ENCODE measurements at regions not wholly inside any gene's neighbourhood (a gene's known extent, or its start where the extent isn't known, plus 50 kb on each side); places are given as distances from the start of the nearest gene placed in this dataset.

DNA sequence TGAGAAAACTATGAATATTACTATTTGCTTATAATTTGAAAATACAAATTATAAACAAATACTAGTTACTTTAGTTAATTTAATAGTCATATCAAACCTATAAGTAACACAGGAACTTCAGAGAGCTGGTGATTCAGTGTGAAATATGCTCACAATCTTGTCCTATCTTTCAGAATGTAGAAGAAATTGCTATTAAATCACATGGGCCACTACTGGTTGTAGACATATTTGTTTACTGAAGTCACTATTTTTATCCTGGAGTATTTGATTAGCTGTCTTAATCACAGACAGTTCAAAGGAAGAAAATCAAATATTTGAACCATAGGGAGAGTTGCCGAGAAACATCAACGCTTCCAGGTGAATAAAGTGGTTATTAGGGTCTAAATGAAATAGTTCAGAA, 187.6 kb upstream of the ANO3 start:
- TF ChIP-seq, protein P1, sequence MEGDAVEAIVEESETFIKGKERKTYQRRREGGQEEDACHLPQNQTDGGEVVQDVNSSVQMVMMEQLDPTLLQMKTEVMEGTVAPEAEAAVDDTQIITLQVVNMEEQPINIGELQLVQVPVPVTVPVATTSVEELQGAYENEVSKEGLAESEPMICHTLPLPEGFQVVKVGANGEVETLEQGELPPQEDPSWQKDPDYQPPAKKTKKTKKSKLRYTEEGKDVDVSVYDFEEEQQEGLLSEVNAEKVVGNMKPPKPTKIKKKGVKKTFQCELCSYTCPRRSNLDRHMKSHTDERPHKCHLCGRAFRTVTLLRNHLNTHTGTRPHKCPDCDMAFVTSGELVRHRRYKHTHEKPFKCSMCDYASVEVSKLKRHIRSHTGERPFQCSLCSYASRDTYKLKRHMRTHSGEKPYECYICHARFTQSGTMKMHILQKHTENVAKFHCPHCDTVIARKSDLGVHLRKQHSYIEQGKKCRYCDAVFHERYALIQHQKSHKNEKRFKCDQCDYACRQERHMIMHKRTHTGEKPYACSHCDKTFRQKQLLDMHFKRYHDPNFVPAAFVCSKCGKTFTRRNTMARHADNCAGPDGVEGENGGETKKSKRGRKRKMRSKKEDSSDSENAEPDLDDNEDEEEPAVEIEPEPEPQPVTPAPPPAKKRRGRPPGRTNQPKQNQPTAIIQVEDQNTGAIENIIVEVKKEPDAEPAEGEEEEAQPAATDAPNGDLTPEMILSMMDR (IDR thresholded peaks at IDR 0.05; ENCODE audit: low read depth, low read length), result no peak
- H3K4me3 ChIP-seq (ENCODE audit: low read depth, low read length), result no peak overlapping the region

DNA sequence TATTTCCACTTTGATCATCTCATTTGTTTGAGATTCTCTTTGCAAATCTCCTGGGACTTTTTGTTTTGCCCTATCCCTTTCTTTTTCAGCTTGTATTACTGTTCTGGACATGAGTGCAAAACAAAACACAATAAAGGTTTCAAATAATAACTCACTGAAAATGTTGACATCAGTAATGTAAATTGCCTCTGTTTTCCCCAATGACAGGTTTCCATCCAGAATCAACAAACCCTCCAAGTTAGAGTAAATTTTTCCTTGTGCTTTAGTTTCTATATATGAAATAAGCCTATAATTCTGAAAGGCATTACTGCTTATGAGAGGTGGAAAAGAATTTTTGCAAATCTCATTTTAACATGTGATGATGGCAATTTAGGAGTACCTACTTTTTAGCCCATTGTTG, 187.0 kb upstream of the ANO3 start:
- no peak overlapping the region for H3K4me3 ChIP-seq (ENCODE audit: low read depth, low read length)

DNA sequence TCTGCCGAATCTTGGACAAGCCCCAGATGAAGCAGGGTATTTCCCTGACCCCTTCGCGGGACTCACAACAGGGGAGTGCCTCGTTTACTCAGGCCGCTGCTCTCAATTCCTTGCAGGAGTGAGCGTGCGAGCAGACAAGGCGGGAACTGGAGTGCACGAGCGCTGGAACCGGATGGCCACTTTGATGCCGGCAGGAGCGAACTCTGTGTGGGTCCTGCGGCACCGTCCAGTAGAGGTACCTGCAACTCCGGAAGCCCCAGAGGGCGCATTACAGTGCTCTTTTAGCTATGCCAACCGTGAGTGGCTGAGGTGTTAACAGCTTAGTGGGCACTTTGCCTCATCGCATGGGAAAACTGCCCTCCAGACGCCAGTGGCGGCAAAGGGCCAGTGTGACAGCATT, 182.3 kb upstream of the ANO3 start:
- no peak overlapping the region for H3K4me3 ChIP-seq (ENCODE audit: low read depth, low read length)
- TF ChIP-seq, protein P1 (IDR thresholded peaks at IDR 0.05; ENCODE audit: low read depth, low read length), result no peak

More for the DNA sequence above, 187.0 kb upstream of the ANO3 start:
- TF ChIP-seq, protein P1 (IDR thresholded peaks at IDR 0.05; ENCODE audit: low read depth, low read length), result no peak

DNA sequence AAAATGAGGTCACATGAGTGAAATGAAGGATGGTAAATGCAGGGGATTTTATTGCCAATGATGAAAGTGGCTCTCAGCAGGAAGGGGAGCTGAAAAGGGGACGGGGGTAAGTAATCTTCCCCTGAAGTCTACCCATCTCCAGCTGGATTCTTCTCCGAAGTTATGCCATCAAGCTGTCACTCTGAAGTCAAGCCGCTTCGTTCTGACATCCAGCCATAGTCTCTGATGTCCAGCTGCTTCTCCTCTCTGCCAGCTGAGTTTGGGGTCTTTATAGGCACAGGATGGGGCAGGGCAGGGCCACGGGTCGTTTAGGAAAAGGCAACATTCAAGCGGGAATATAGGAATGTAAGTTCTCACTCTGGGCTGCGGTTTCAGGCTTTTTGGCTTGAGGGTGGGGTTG, 181.9 kb upstream of the ANO3 start:
- no peak overlapping the region for H3K4me3 ChIP-seq (ENCODE audit: low read depth, low read length)
- TF ChIP-seq, protein P1 (IDR thresholded peaks at IDR 0.05; ENCODE audit: low read depth, low read length), result no peak

DNA sequence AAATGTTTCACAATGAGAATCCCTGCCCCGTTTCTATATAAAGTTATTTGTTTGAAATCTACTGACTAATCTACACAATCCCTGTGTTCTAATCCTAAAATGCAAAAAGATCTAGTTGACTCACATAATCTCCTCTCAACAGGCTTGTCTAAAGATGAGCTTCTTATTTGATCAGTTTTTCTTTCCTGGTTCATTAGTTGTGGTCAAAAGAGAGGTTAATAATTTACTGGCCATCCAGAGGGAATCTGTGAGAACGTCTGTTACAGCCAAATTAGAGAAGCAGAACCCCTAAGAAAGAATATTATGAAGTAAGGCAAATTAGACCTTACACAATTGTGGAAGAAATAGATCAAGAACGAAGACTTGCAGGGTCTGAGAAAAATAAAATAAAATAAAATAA, 173.7 kb upstream of the ANO3 start:
- TF ChIP-seq, protein P1 (IDR thresholded peaks at IDR 0.05; ENCODE audit: low read depth, low read length), result no peak
- no peak overlapping the region for H3K4me3 ChIP-seq (ENCODE audit: low read depth, low read length)

DNA sequence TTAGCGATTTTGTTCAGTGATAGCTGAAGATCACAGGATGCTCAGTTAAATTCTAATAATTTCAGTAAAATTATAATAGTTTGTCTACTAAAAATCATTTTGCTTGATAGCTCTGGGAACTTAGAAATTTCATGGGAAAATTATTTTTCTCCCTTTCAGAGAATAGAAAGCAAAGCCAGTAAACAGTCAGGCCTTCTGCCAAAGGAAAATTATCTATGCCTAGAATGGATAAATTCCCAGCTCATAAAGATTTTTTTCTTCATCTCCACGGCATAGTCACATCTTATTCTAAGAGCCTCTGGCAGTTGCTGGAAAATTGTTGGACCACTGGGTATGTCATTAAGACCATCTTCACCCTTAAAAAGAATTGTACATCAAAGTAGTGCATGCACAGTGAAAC, 169.6 kb upstream of the ANO3 start:
- no peak overlapping the region for H3K4me3 ChIP-seq (ENCODE audit: low read depth, low read length)
- TF ChIP-seq, protein P1 (IDR thresholded peaks at IDR 0.05; ENCODE audit: low read depth, low read length), result no peak

DNA sequence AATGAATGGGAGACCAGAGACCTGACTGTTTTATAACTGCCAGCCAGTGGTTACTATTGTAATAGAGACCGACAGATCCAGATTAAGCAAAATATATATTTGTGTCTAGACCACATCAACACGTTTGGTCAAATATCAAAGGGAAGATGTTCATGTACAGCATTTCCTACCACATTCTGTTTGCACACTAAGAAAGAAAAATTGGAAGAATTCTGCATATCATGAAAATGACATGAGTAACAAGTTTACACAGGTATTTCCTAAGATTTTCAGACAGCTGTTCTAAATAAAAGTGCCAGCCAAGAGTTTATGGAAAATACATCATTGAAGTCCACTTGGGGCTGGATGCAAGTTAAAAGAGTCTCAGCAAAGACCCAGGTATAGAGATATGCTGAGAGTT, 145.5 kb upstream of the ANO3 start:
- TF ChIP-seq, protein P1 (IDR thresholded peaks at IDR 0.05; ENCODE audit: low read depth, low read length), result no peak
- H3K4me3 ChIP-seq (ENCODE audit: low read depth, low read length), result no peak overlapping the region
